Left ventricle myocardium superior (tissue), 1 donor: ENCODE measurements at regions not wholly inside any gene's neighbourhood (a gene's known extent, or its start where the extent isn't known, plus 50 kb on each side); places are given as distances from the start of the nearest gene placed in this dataset.
A peak's percentile ranks its signal among the peaks of the same experiment; 100 is the strongest.

Experiments used
- ATAC-seq: fragments of 200-7000 bp; cut with Tn5 transposase; one replicate; pipeline ENCODE4 v1.9.1; 2020; ENCODE audit warnings: mild to moderate bottlenecking, moderate library complexity
- DNase-seq: peaks from one replicate; pipeline ENCODE4 v3.0.0-alpha.2; 2020
- intact Hi-C: fragments of 100-400 bp; cut with micrococcal nuclease; formaldehyde crosslinking; loops from one replicate; pipeline ENCODE4 v1.11.0; 2022
- donor health status: DM: no; HTN: yes; CAD: no; lungs with severe emphysema.

- ATAC-seq (no peak), DNase-seq (no peak)
- intact Hi-C loops, result no loop called here
Observed at GRCh38 chr9:4389003-4389402, 89.1 kb upstream of the GLIS3 start.

DNA sequence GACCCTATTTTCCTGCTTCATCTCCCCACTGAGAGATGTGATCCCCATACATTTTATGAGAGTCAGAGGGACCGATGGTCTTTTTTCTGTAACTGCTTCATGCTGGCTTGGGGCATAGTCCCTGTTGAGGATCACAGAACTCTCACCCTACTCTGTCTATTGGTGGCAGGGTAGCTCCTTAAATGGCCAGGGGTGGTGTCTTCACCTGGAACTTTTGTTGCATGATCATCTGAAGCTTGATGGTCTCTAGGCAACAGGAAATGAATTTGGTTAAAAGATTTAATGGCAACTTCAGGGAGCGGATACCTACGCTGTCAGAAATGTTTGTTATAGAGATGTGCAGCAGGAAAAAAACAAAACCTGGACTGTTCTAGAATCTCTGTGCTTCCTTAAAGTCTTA, 87.0 kb upstream of the GLIS3 start:
- DNase-seq, result no peak
- intact Hi-C loops, result no loop called here
- no peak for ATAC-seq

DNA sequence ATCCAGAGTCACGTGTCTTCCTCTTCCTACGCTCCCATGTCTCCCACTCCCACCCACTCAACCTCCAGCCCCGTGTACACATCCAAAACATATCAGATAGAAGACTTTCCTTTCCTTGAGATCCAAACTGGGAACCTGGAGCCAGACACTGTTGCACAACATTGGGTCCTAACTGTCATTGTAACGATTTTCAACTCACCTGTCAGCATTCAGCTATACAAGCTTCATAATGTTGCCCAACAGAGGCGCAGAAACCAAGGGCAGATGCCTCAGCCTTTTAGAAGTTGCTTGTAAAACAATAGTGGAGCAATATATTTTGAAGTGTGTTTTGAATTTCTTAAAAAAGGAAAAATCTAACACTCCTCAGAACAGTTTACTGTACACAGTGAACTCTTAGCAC, 84.9 kb upstream of the GLIS3 start:
- intact Hi-C loops, result loop anchor here (5.0 kb wide), 1 partner anchor 258 kb away; no protein-coding TSS in a partner anchor
- DNase-seq, result no peak
- ATAC-seq, result no peak

DNA sequence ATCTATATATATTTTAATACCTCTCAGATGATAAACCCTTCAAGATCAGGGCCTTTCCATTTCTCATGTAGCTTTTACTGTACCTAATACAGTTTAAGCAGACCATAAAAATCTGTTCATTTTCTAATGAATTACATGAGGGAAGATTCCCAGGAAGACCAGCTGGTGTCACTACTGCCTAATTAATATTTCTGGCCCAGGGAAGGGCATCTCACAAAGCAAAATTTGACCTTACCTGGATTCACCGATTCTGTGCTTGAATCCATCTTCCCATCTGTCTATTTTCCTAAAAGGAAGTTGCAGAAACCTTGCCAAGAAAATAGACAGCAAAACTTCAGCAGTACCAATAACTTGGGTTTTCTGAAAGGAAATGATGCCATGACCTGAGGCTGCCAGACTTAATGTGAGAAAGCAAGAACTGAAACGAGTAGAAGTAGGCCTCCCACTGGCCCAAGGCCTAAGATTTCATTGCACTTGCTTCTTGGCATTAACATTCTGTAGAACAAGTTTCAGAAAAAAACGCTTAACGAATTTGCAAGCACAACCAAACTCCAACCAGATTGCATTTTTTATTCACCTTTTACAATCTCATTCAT, 83.0 kb upstream of the GLIS3 start:
- DNase-seq (no peak), ATAC-seq (no peak)
- intact Hi-C loops, result loop anchor here (5.0 kb wide), 1 partner anchor 259 kb away; no protein-coding TSS in a partner anchor

GRCh38 chr9:4381744-4382143, 81.9 kb upstream of the GLIS3 start:
- DNase-seq (no peak), ATAC-seq (no peak)
- intact Hi-C loops, result loop anchor here (5.0 kb wide), 1 partner anchor 261 kb away; no protein-coding TSS in a partner anchor

GRCh38 chr9:4380406-4380805, 80.5 kb upstream of the GLIS3 start:
- no peak for DNase-seq
- ATAC-seq, result no peak
- intact Hi-C loops, result loop anchor here (5.0 kb wide), 1 partner anchor 262 kb away; no protein-coding TSS in a partner anchor

- no peak for DNase-seq
- intact Hi-C loops, result no loop called here
- peak; percentile 38 for ATAC-seq
Observed at GRCh38 chr9:4375424-4376200, 75.7 kb upstream of the GLIS3 start.

DNA sequence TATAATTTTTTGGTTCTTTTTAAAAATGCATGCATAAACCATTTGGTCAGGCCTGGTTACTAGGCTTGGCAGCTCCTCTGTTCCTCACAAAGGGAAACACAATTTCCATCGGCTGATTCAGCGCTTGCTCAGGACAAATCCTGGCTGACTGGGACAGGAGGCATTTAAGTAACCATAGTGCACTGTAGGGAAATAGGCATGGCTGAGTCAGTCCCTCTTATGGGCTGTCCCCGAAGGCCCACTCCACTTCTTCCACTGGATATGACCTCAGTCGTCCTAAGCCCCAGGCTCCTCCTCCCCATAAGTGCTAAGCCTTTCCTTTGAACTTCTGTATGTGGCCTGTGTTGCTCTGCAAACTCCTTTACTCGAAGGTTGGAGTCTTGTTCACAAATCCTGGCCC, 71.2 kb upstream of the GLIS3 start:
- no peak for DNase-seq
- intact Hi-C loops, result no loop called here
- no peak for ATAC-seq

DNA sequence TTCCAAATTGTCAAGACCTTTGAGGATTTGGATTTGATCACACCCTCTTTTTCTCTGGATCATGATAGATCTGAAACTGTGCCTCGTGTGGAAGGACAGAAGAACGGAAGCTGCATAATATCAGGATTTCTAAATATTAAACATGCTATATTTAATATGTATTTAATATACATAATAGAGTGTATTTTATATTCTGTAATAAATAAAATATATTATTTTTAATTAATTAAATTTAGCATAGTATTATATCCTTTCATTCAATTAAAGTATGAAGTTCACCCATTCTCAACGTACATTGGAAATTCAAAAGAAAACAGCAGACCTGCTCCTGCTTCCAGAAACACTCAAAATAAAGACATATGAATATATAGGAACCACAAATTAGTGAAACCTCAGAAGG, 70.6 kb upstream of the GLIS3 start:
- ATAC-seq, result no peak
- no peak for DNase-seq
- intact Hi-C loops, result no loop called here

- intact Hi-C loops, result no loop called here
- DNase-seq (peak; percentile 25), ATAC-seq (peak; percentile 30)
Observed at GRCh38 chr9:4366591-4367330, 66.9 kb upstream of the GLIS3 start.

DNA sequence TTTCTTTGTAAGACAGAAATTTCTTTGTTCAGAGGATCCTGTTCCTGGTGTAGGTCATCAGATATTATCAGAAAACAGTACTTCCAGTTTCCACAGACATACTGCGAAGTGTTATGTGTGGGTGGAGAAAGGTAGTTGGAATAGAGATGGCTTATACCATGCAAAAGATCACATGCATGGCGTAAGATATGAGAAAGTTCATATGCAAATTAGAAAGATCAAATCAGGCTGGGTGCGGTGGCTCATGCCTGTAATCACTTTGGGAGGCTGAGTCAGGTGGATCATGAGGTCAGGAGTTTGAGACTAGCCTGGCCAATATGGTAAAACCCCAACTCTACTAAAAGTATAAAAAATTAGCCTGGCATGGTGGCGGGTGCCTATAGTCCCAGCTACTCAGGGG, 65.2 kb upstream of the GLIS3 start:
- ATAC-seq (no peak), DNase-seq (no peak)
- intact Hi-C loops, result no loop called here

GRCh38 chr9:4362281-4362680, 62.4 kb upstream of the GLIS3 start:
- intact Hi-C loops, result no loop called here
- DNase-seq (no peak), ATAC-seq (no peak)

DNA sequence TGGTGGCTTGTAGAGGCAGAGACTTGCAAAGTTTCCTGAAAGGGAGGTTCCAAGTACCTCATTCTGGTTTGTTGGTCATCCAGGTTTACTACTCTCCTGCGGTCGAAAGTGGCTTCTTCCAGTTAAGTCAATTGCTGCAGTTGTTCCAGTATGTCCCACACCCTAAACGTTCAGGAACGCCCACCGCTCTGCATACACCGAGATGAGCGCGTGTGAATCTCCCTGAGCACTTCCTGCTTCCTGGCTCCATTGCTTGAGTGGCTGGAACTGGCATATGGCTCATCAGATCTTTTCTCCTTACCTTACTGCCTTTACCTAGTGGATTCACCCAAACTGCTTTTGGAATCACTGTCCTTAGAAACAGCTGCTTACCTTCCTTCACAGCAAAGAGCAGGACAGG, 59.1 kb upstream of the GLIS3 start:
- no peak for ATAC-seq
- intact Hi-C loops, result no loop called here

DNA sequence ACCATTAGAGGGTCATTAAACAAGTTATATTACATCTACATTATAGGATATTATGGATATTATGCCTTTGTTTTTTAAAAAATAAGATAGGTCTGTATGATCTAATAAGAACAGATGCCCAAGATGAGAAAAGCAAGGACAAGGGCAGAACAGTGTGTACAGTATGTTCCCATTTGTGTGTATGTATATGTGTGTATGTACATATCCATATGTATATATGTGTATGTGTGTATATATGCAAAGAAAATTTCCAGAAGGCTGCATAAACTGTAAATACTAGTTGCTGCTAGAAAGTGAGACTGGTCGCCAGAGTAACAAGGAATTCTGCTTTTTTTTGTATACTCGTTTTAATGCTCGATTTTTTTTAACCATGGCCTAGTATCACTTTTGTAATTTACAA, 58.1 kb upstream of the GLIS3 start:
- intact Hi-C loops, result no loop called here
- ATAC-seq (no peak), DNase-seq (no peak)

More for the DNA sequence above, 59.1 kb upstream of the GLIS3 start:
- DNase-seq, result no peak

- no peak for DNase-seq
Observed at GRCh38 chr9:4356306-4356705, 56.4 kb upstream of the GLIS3 start.

DNA sequence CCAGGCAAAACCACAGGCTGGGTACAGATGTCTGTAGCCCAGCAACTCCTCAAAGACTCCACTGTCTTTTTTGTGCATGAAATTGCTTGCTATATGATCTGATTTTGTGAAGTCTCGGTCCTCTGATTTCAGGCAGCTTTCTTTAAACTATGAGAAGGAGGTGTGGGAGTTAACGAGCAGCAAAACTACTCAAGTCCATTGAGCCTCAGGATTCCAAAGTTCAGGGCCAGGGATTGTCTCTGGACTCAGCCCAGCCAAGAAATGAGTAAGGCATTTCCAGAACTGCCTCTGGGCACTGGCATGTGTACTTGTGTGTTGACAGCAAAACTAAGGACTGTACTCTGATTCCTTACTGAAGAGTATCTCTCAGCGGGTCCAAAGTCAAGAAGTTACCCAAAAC, 53.4 kb upstream of the GLIS3 start:
- intact Hi-C loops, result no loop called here
- no peak for DNase-seq
- ATAC-seq, result no peak

More at GRCh38 chr9:4356306-4356705, 56.4 kb upstream of the GLIS3 start:
- no peak for ATAC-seq
- intact Hi-C loops, result no loop called here

DNA sequence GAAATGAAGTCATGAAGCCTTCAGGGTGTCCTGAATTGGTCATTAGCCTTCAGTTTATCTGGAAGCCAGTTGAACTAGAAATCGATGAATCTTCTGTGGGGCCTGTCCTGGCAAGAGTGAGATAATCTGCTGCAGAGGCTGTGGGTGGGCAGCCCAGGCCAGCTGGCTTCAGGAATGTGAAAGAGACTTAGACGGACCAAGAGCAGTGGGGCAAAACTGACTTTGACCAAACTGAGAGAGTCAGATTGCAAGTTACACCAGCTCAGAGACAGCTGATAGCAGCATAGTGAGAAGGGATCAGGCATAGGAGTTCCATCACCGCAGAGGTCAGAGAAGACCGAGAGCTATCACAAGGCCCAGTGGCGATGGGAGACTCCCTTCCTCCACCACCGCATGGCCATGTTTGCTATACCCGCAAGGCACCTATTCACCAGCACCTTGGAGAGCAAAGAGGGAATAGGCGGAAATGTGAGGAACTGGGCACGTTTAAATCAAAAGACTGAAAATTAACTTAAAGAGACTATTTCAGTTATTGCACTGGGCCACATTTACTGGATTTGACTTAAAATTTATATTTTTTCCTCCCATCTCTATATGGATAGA, 50.0 kb upstream of the GLIS3 start:
- intact Hi-C loops, result no loop called here
- ATAC-seq (no peak), DNase-seq (no peak)
